Body of pancreas (tissue), 4 donors: ENCODE measurements at regions not wholly inside any gene's neighbourhood (a gene's known extent, or its start where the extent isn't known, plus 50 kb on each side); places are given as distances from the start of the nearest gene placed in this dataset.
"Not testable (repeated sequence)": the region's sequence is repeated elsewhere in the genome, so short reads cannot be mapped to it uniquely, and the experiment has no call there.

Source experiments
- ATAC-seq: fragments of 150-250 bp; one replicate; pipeline ENCODE4 v1.9.1; 2016
- DNase-seq, 4 donors: peaks; one replicate each; pipeline ENCODE4 v3.0.0-alpha.2; 2019
- H3K27ac ChIP-seq, 4 donors: fragments of 200-600 bp; sonication (generic); 1 replicate in 3 of 4; 2 replicates in 1 of 4; pipeline versions ENCODE4 v1.5.1 to v1.6.1; 2016 to 2019; ENCODE audit warnings: mild to moderate bottlenecking in 1 of 4, mixed read lengths in 1 of 4, moderate library complexity in 1 of 4
- H3K27me3 ChIP-seq, 2 donors: fragments of 200-600 bp; sonication (generic); one replicate each; pipeline ENCODE4 v1.6.0; 2016; ENCODE audit warnings: mild to moderate bottlenecking in 1 of 2
- H3K36me3 ChIP-seq, 2 donors: fragments of 200-600 bp; sonication (generic); replicated peaks in 1 of 2; 2 replicates each; pipeline ENCODE4 v1.5.1; 2016; ENCODE audit warnings: low read depth in 2 of 2; ENCODE audit not compliant: insufficient read depth in 1 of 2
- H3K4me1 ChIP-seq: fragments of 200-600 bp; sonication (generic); one replicate; pipeline ENCODE4 v1.6.0; 2016
- H3K4me3 ChIP-seq, 2 donors: fragments of 200-600 bp; sonication (generic); 1 replicate in 1 of 2; 2 replicates in 1 of 2; pipeline ENCODE4 v1.5.1; 2016 to 2019
- H3K9me3 ChIP-seq, 3 donors: fragments of 200-600 bp; sonication (generic); 1 replicate in 2 of 3; 2 replicates in 1 of 3; pipeline ENCODE4 v1.5.1; 2016
- POLR2A ChIP-seq, 3 donors: fragments of 450-650 bp; IDR thresholded peaks; one replicate each; pipeline ENCODE4 v1.6.1; 2016; ENCODE audit warnings: antibody characterized with exemption in 3 of 3, mild to moderate bottlenecking in 2 of 3
- WGBS, 2 donors: methylation state at CpG; one replicate each; pipeline ENCODE4 v1.1.5; 2017; 5-methylcytosine and 5-hydroxymethylcytosine counted together
- intact Hi-C: fragments of 100-400 bp; cut with DNase I; formaldehyde crosslinking; loops from one replicate; pipeline ENCODE4 v1.15.1; 2023
- TF ChIP-seq, protein P1 (sequence below), 7 experiments: fragments of 450-650 bp in 4 of 7; fragments of 200-600 bp in 3 of 7; sonication (generic) in 3 of 7; IDR thresholded peaks; one replicate each; pipeline ENCODE4 v1.5.1; 2016 to 2019; ENCODE audit warnings: antibody characterized with exemption in 7 of 7

- intact Hi-C loops: no loop called here
- Histone ChIP-seq H3K4me1 (peaks cover 8% of the 10 kb centered on the region), H3K9me3 (no peaks in the 10 kb centered on the region), H3K27ac (no peak overlapping the region), H3K4me3 (no peak overlapping the region), H3K36me3 (no peaks in the 10 kb centered on the region), H3K27me3 (no peaks in the 10 kb centered on the region)
- ATAC-seq (no peak), DNase-seq (no peak)
- WGBS, 2 donors: 45 to 50% methylated on average over 4 of the region's 4 CpGs
- TF ChIP-seq POLR2A (IDR thresholded peaks at IDR 0.05): no peak
- TF ChIP-seq, protein P1, sequence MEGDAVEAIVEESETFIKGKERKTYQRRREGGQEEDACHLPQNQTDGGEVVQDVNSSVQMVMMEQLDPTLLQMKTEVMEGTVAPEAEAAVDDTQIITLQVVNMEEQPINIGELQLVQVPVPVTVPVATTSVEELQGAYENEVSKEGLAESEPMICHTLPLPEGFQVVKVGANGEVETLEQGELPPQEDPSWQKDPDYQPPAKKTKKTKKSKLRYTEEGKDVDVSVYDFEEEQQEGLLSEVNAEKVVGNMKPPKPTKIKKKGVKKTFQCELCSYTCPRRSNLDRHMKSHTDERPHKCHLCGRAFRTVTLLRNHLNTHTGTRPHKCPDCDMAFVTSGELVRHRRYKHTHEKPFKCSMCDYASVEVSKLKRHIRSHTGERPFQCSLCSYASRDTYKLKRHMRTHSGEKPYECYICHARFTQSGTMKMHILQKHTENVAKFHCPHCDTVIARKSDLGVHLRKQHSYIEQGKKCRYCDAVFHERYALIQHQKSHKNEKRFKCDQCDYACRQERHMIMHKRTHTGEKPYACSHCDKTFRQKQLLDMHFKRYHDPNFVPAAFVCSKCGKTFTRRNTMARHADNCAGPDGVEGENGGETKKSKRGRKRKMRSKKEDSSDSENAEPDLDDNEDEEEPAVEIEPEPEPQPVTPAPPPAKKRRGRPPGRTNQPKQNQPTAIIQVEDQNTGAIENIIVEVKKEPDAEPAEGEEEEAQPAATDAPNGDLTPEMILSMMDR (IDR thresholded peaks at IDR 0.05): no peak
Observed at GRCh38 chr17:59498530-59499307, 66.7 kb upstream of the DHX40 start.

- 81 to 90% methylated on average over 3 to 35 of the region's 41 CpGs for WGBS, 2 donors
- H3K4me3 ChIP-seq, H3K9me3 ChIP-seq, H3K4me1 ChIP-seq, H3K36me3 ChIP-seq, DNase-seq, intact Hi-C loops, H3K27ac ChIP-seq, H3K27me3 ChIP-seq, ATAC-seq: not testable (repeated sequence)
Observed at GRCh38 chr17:59500086-59500655, 65.2 kb upstream of the DHX40 start.

DNA sequence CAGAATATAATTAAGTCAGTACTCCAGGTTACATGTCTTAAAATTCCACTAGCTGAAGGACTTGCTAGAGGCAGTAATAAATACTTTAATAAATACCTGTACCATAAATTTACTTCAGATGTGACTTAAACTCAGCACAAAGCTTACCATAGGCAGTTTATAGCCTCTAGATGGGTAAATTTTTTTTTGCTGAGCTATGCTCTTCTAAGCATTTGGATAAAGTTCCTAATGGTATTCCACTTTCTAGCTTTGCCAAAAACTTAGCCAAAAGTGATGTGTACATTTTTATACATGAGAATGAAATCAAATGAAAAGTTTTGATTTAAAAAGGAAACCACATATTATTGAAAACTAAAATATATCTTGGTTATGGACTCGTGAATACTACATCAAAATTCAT lies 63.7 kb upstream of the DHX40 start:
- intact Hi-C loops: no loop called here
- Histone ChIP-seq H3K4me1 (no peaks in the 10 kb centered on the region), H3K36me3 (no peaks in the 10 kb centered on the region), H3K27ac (no peak overlapping the region), H3K9me3 (no peaks in the 10 kb centered on the region), H3K27me3 (no peaks in the 10 kb centered on the region), H3K4me3 (no peak overlapping the region)
- DNase-seq (no peak), ATAC-seq (no peak)
- TF ChIP-seq, protein P1 (IDR thresholded peaks at IDR 0.05): no peak
- no peak for TF ChIP-seq POLR2A (IDR thresholded peaks at IDR 0.05)
- WGBS, 2 donors: 73 to 78% methylated on average over 1 of the region's 1 CpG

GRCh38 chr17:59502800-59503199 lies 62.6 kb upstream of the DHX40 start:
- Histone ChIP-seq H3K27ac (no peak overlapping the region), H3K36me3 (no peaks in the 10 kb centered on the region), H3K27me3 (no peaks in the 10 kb centered on the region), H3K4me1 (no peaks in the 10 kb centered on the region), H3K4me3 (no peak overlapping the region), H3K9me3 (no peaks in the 10 kb centered on the region)
- no peak for ATAC-seq
- TF ChIP-seq, protein P1 (IDR thresholded peaks at IDR 0.05): no peak
- TF ChIP-seq POLR2A (IDR thresholded peaks at IDR 0.05): no peak
- intact Hi-C loops: no loop called here
- no peak for DNase-seq

DNA sequence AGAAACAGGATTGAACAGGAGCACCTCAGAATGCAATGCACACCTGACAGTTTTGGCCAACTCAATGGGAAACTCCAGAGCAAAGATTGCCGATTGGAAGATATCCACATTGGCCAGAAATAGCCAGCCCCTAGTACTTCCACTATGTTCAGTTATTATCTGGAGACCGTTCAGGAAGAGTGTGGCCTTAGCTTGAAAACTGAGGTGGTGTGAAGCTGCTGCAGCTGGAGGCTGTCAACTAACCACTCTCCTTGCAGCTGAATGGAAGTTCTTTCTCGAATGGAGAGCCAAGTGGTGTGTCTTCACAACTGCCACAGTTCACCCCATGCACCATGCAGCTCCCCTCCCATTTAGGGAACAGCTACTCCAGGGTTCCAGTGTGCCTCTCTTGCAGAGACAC lies 61.9 kb upstream of the DHX40 start:
- DNase-seq: no peak
- no peak for ATAC-seq
- intact Hi-C loops: no loop called here
- no peaks in the 10 kb centered on the region for H3K36me3 ChIP-seq
- H3K4me3 ChIP-seq: no peak overlapping the region
- no peak overlapping the region for H3K27ac ChIP-seq
- no peaks in the 10 kb centered on the region for H3K9me3 ChIP-seq
- WGBS, 2 donors: 45 to 86% methylated on average over 3 of the region's 3 CpGs
- no peaks in the 10 kb centered on the region for H3K4me1 ChIP-seq
- TF ChIP-seq, protein P1 (IDR thresholded peaks at IDR 0.05): no peak
- no peak for TF ChIP-seq POLR2A (IDR thresholded peaks at IDR 0.05)
- H3K27me3 ChIP-seq: no peaks in the 10 kb centered on the region
